PC-9 (cell line): ENCODE measurements at regions not wholly inside any gene's neighbourhood (a gene's known extent, or its start where the extent isn't known, plus 50 kb on each side); places are given as distances from the start of the nearest gene placed in this dataset.

Experiments used
- BruUV-seq: library from RNA; stranded (reverse); fragments of 400-500 nt; replicated peaks from 2 replicates; lab custom pipeline; 2021; lab: Mats Ljungman, UMichigan
- CTCF ChIA-PET: fragments of 300-600 bp; sonication (Branson Sonifier 250); formaldehyde crosslinking; loops from one replicate; lab custom pipeline; 2022; ENCODE audit warnings: antibody characterized with exemption; lab: Charles Lee
- POLR2A ChIA-PET: fragments of 300-600 bp; sonication (Branson Sonifier 250); formaldehyde crosslinking; loops from one replicate; lab custom pipeline; 2022; ENCODE audit warnings: antibody characterized with exemption; ENCODE audit not compliant: unreplicated experiment; lab: Charles Lee
- DNase-seq, 2 experiments: peaks; one replicate each; pipeline versions ENCODE4 v3.0.0 to v3.0.0-alpha.2; 2015 to 2022; ENCODE audit warnings: mixed read lengths in 1 of 2
- H2AFZ ChIP-seq: fragments of 200-600 bp; sonication (generic); 2 replicates; pipeline ENCODE4 v1.8.1; 2017; ENCODE audit warnings: antibody characterized with exemption
- H3F3A ChIP-seq: fragments of 200-600 bp; sonication (generic); 2 replicates; pipeline ENCODE4 v1.8.1; 2017; ENCODE audit warnings: antibody characterized with exemption, mild to moderate bottlenecking, low read depth; ENCODE audit not compliant: insufficient read depth
- H3K27ac ChIP-seq: fragments of 200-600 bp; sonication (generic); 2 replicates; pipeline ENCODE4 v1.6.1; 2016; ENCODE audit warnings: mixed run types
- H3K27me3 ChIP-seq: fragments of 200-600 bp; sonication (generic); 2 replicates; pipeline ENCODE4 v1.6.1; 2016; ENCODE audit warnings: low read depth, mixed run types; ENCODE audit not compliant: insufficient read depth
- H3K36me3 ChIP-seq: fragments of 200-600 bp; sonication (generic); 2 replicates; pipeline ENCODE4 v1.6.1; 2016; ENCODE audit warnings: low read depth, mixed run types
- H3K4me1 ChIP-seq: fragments of 200-600 bp; sonication (generic); replicated peaks from 2 replicates; pipeline ENCODE4 v1.6.1; 2016; ENCODE audit warnings: mixed run types; ENCODE audit not compliant: insufficient read depth
- H3K4me2 ChIP-seq: fragments of 200-600 bp; sonication (generic); 2 replicates; pipeline ENCODE4 v1.6.1; 2017; ENCODE audit warnings: mixed run types
- H3K4me3 ChIP-seq: fragments of 200-600 bp; sonication (generic); 2 replicates; pipeline ENCODE4 v1.6.1; 2016; ENCODE audit warnings: mixed run types
- H3K79me2 ChIP-seq: fragments of 200-600 bp; sonication (generic); 2 replicates; pipeline ENCODE4 v1.6.1; 2017; ENCODE audit warnings: low read depth, mixed run types
- H3K9me2 ChIP-seq: fragments of 200-600 bp; sonication (generic); 2 replicates; pipeline ENCODE4 v1.8.1; 2017; ENCODE audit warnings: mild to moderate bottlenecking; ENCODE audit not compliant: insufficient read depth
- H3K9me3 ChIP-seq: fragments of 200-600 bp; sonication (generic); 2 replicates; pipeline ENCODE4 v1.8.1; 2016; ENCODE audit warnings: low read depth; ENCODE audit not compliant: insufficient read depth
- H4K20me1 ChIP-seq: fragments of 200-600 bp; sonication (generic); 2 replicates; pipeline ENCODE4 v1.8.1; 2017; ENCODE audit not compliant: insufficient read depth
- EZH2 ChIP-seq: fragments of 200-600 bp; sonication (generic); IDR thresholded peaks from 2 replicates; pipeline ENCODE4 v1.8.0; 2017; ENCODE audit warnings: antibody characterized with exemption, low read depth
- intact Hi-C: fragments of 100-400 bp; cut with micrococcal nuclease; formaldehyde crosslinking; loops from one replicate; pipeline ENCODE4 v1.10.0; 2022; ENCODE audit not compliant: unreplicated experiment
- TF ChIP-seq, protein P1 (sequence below): fragments of 200-600 bp; sonication (generic); conservative IDR thresholded peaks from 2 replicates; pipeline ENCODE4 v1.6.1; 2017; ENCODE audit warnings: mixed run types, antibody characterized with exemption, mild to moderate bottlenecking, moderate library complexity

DNA sequence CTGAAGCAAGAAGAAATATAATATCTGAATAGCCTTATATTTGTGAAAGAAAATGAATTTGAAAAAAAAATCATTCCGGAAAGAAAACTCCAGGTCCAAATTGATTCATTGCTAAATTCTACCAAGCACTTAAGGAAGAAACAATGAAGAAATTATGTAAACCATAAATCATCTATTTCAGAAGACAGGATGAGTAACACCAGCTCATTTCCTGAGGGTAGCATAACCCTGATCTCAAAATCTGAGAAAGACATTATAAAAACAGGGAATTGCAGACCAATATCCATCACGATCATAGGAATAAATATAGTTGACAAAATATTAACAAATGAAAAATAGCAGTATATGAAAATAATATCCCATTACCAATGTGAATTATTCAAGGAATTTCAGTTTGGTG lies 70.1 kb upstream of the RAB18 start:
- POLR2A ChIA-PET = no interaction called here
- intact Hi-C loops = no loop called here
- H3K9me2 ChIP-seq = no peaks in the 10 kb centered on the region
- H3K27ac ChIP-seq = no peak overlapping the region
- DNase-seq = no peak
- H3K27me3 ChIP-seq = 0 out of 2 replicates have a peak, but pooled peaks cover under 1% of the 10 kb centered on the region
- no peak overlapping the region for H3K4me3 ChIP-seq
- H3K36me3 ChIP-seq = no peaks in the 10 kb centered on the region
- no peaks in the 10 kb centered on the region for H3K9me3 ChIP-seq
- no peak overlapping the region for H3K4me2 ChIP-seq
- H4K20me1 ChIP-seq = no peaks in the 10 kb centered on the region
- no peaks in the 10 kb centered on the region for H3K79me2 ChIP-seq
- no peaks in the 10 kb centered on the region for H3K4me1 ChIP-seq
- no peak overlapping the region for H2AFZ ChIP-seq
- BruUV-seq = no TSS peak
- no peaks in the 10 kb centered on the region for H3F3A ChIP-seq
- TF ChIP-seq EZH2 = no peak
- TF ChIP-seq, protein P1, sequence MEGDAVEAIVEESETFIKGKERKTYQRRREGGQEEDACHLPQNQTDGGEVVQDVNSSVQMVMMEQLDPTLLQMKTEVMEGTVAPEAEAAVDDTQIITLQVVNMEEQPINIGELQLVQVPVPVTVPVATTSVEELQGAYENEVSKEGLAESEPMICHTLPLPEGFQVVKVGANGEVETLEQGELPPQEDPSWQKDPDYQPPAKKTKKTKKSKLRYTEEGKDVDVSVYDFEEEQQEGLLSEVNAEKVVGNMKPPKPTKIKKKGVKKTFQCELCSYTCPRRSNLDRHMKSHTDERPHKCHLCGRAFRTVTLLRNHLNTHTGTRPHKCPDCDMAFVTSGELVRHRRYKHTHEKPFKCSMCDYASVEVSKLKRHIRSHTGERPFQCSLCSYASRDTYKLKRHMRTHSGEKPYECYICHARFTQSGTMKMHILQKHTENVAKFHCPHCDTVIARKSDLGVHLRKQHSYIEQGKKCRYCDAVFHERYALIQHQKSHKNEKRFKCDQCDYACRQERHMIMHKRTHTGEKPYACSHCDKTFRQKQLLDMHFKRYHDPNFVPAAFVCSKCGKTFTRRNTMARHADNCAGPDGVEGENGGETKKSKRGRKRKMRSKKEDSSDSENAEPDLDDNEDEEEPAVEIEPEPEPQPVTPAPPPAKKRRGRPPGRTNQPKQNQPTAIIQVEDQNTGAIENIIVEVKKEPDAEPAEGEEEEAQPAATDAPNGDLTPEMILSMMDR = no peak
- CTCF ChIA-PET = no interaction called here

DNA sequence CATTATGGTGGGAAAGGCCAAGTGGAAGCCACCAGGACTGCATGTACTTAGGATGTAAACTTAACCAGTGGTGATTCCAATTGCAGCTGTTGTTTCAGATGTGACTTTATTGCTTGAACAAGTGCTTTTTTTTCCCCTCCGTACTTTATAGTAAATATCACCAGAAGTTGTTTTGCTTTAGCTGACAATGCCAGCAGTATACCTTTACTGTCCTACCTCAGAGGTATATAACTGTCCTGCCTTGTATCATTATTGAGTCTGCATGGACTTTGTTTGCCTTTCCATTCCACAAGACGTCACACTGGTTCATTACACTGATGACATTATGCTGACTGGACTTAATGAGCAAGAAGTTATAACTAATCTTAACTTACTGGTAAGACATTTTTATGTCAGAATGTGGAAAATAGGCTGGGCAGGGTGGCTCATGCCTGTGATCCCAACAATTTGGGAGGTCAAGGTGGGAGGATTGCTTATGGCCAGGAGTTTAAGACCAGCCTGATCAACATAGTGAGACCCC lies 77.1 kb upstream of the RAB18 start:
- POLR2A ChIA-PET = no interaction called here
- CTCF ChIA-PET = no interaction called here
- intact Hi-C loops = no loop called here
- Histone ChIP-seq H3K9me2 (no peaks in the 10 kb centered on the region), H3F3A (no peaks in the 10 kb centered on the region), H2AFZ (no peak overlapping the region), H4K20me1 (no peaks in the 10 kb centered on the region), H3K27ac (no peak overlapping the region), H3K36me3 (no peaks in the 10 kb centered on the region), H3K4me2 (no peak overlapping the region), H3K9me3 (no peaks in the 10 kb centered on the region), H3K4me1 (no peaks in the 10 kb centered on the region), H3K27me3 (no peaks in the 10 kb centered on the region), H3K4me3 (no peak overlapping the region), H3K79me2 (no peaks in the 10 kb centered on the region)
- BruUV-seq = no TSS peak
- DNase-seq = no peak
- TF ChIP-seq, protein P1 = no peak
- TF ChIP-seq EZH2 = no peak

DNA sequence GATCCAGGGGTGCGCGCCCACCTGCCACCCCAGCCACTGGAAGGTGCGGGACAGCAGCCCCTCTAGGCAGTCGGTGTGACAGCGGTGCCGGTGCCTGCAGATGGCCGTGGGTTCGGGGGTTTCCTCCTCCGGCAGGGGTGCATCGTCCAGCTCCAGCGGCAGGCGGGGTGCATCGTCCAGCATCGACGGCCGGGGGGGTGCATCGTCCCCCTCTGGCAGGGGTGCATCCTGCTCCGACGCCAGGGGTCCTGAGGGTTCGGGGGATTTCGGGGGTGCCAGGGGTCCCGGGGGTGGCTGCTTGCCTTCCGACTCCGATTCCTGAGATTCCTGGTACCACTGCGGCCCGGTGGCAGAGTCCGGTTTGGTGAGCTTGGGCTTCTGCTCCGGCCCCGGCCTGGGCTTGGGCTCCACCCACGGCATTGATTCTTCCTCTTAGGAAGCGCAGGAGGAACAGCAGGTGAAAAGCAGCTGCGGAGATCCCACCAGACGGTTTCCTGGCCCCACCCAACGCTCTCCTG lies 90.2 kb upstream of the RAB18 start:
- Histone ChIP-seq H3K27ac (no peak overlapping the region), H3K4me1 (no peaks in the 10 kb centered on the region), H3K9me3 (no peaks in the 10 kb centered on the region), H3K4me2 (no peak overlapping the region), H3K36me3 (no peaks in the 10 kb centered on the region), H2AFZ (no peak overlapping the region), H3K79me2 (no peaks in the 10 kb centered on the region), H3K9me2 (no peaks in the 10 kb centered on the region), H3F3A (no peaks in the 10 kb centered on the region), H3K27me3 (peaks cover 11% of the 10 kb centered on the region; the same call in 1 of the 2 replicates), H3K4me3 (no peak overlapping the region), H4K20me1 (no peaks in the 10 kb centered on the region)
- BruUV-seq = no TSS peak
- TF ChIP-seq EZH2 = no peak
- TF ChIP-seq, protein P1 = no peak
- intact Hi-C loops = no loop called here
- POLR2A ChIA-PET = no interaction called here
- no peak for DNase-seq
- CTCF ChIA-PET = no interaction called here
